Mucosa of rectum (tissue), 2 donors: ENCODE measurements at regions not wholly inside any gene's neighbourhood (a gene's known extent, or its start where the extent isn't known, plus 50 kb on each side); places are given as distances from the start of the nearest gene placed in this dataset.

Experiments used
- H3K27ac ChIP-seq, 2 donors: one replicate each; pipeline ENCODE4 v1.7.0; 2013; ENCODE audit warnings: inconsistent platforms in 2 of 2, low read depth in 2 of 2, low read length in 2 of 2
- H3K27me3 ChIP-seq, 2 donors: one replicate each; pipeline ENCODE4 v1.7.0; 2013; ENCODE audit warnings: low read length in 2 of 2; ENCODE audit not compliant: control insufficient read depth in 2 of 2, insufficient read depth in 2 of 2
- H3K36me3 ChIP-seq, 2 donors: one replicate each; pipeline ENCODE4 v1.7.0; 2013; ENCODE audit warnings: low read length in 2 of 2; ENCODE audit not compliant: control insufficient read depth in 2 of 2, insufficient read depth in 2 of 2
- H3K4me1 ChIP-seq, 2 donors: one replicate each; pipeline ENCODE4 v1.7.0; 2013; ENCODE audit warnings: low read length in 2 of 2, mild to moderate bottlenecking in 1 of 2; ENCODE audit not compliant: control insufficient read depth in 2 of 2, insufficient read depth in 2 of 2
- H3K4me3 ChIP-seq, 2 donors: one replicate each; pipeline ENCODE4 v1.7.0; 2013; ENCODE audit warnings: low read length in 2 of 2
- H3K9ac ChIP-seq, 2 donors: one replicate each; pipeline ENCODE4 v1.7.0; 2013; ENCODE audit warnings: low read length in 2 of 2, low read depth in 1 of 2, mild to moderate bottlenecking in 1 of 2
- H3K9me3 ChIP-seq, 2 donors: one replicate each; pipeline ENCODE4 v1.7.0; 2013; ENCODE audit warnings: low read length in 2 of 2; ENCODE audit not compliant: control insufficient read depth in 2 of 2
- donor health status: healthy.
- donor health status: Normal muscosa, but diverticular disease.

GRCh38 chr5:125293726-125294125 lies 547.3 kb upstream of the ZNF608 start:
- Histone ChIP-seq H3K36me3 (no peaks in the 10 kb centered on the region), H3K9me3 (no peaks in the 10 kb centered on the region), H3K9ac (no peak overlapping the region), H3K4me3 (no peak overlapping the region), H3K27ac (no peak overlapping the region), H3K27me3 (no peaks in the 10 kb centered on the region), H3K4me1 (no peaks in the 10 kb centered on the region)

GRCh38 chr5:125294844-125295243 lies 548.4 kb upstream of the ZNF608 start:
- Histone ChIP-seq H3K36me3 (no peaks in the 10 kb centered on the region), H3K9me3 (no peaks in the 10 kb centered on the region), H3K27ac (no peak overlapping the region), H3K4me1 (no peaks in the 10 kb centered on the region), H3K9ac (no peak overlapping the region), H3K4me3 (no peak overlapping the region), H3K27me3 (no peaks in the 10 kb centered on the region)

- H3K27me3 ChIP-seq = no peaks in the 10 kb centered on the region
- no peak overlapping the region for H3K4me3 ChIP-seq
- no peak overlapping the region for H3K9ac ChIP-seq
- H3K36me3 ChIP-seq = no peaks in the 10 kb centered on the region
- H3K27ac ChIP-seq = no peak overlapping the region
- no peaks in the 10 kb centered on the region for H3K4me1 ChIP-seq
- no peaks in the 10 kb centered on the region for H3K9me3 ChIP-seq
Observed at GRCh38 chr5:125295405-125295872, 549.0 kb upstream of the ZNF608 start.

GRCh38 chr5:125298258-125298657 lies 551.8 kb upstream of the ZNF608 start:
- H3K36me3 ChIP-seq = no peaks in the 10 kb centered on the region
- no peaks in the 10 kb centered on the region for H3K4me1 ChIP-seq
- H3K27me3 ChIP-seq = no peaks in the 10 kb centered on the region

GRCh38 chr5:125298746-125299379 lies 552.4 kb upstream of the ZNF608 start:
- no peaks in the 10 kb centered on the region for H3K36me3 ChIP-seq

More at GRCh38 chr5:125298258-125298657, 551.8 kb upstream of the ZNF608 start:
- H3K27ac ChIP-seq = no peak overlapping the region
- no peak overlapping the region for H3K9ac ChIP-seq
- no peak overlapping the region for H3K4me3 ChIP-seq
- H3K9me3 ChIP-seq = no peaks in the 10 kb centered on the region

GRCh38 chr5:125301711-125302110 lies 555.3 kb upstream of the ZNF608 start:
- Histone ChIP-seq H3K36me3 (no peaks in the 10 kb centered on the region), H3K4me3 (no peak overlapping the region), H3K27ac (no peak overlapping the region), H3K9me3 (no peaks in the 10 kb centered on the region), H3K9ac (no peak overlapping the region), H3K4me1 (no peaks in the 10 kb centered on the region), H3K27me3 (no peaks in the 10 kb centered on the region)

More at GRCh38 chr5:125298746-125299379, 552.4 kb upstream of the ZNF608 start:
- H3K9me3 ChIP-seq = no peaks in the 10 kb centered on the region
- H3K27me3 ChIP-seq = no peaks in the 10 kb centered on the region
- H3K27ac ChIP-seq = no peak overlapping the region
- no peaks in the 10 kb centered on the region for H3K4me1 ChIP-seq
- H3K9ac ChIP-seq = no peak overlapping the region
- no peak overlapping the region for H3K4me3 ChIP-seq

GRCh38 chr5:125302577-125302976 lies 556.1 kb upstream of the ZNF608 start:
- H3K27me3 ChIP-seq = no peaks in the 10 kb centered on the region

GRCh38 chr5:125306741-125307140 lies 560.3 kb upstream of the ZNF608 start:
- no peaks in the 10 kb centered on the region for H3K4me1 ChIP-seq
- H3K9me3 ChIP-seq = no peaks in the 10 kb centered on the region
- H3K4me3 ChIP-seq = no peak overlapping the region
- H3K27ac ChIP-seq = no peak overlapping the region
- no peak overlapping the region for H3K9ac ChIP-seq
- H3K27me3 ChIP-seq = no peaks in the 10 kb centered on the region
- H3K36me3 ChIP-seq = no peaks in the 10 kb centered on the region

More at GRCh38 chr5:125302577-125302976, 556.1 kb upstream of the ZNF608 start:
- H3K4me3 ChIP-seq = no peak overlapping the region
- no peaks in the 10 kb centered on the region for H3K9me3 ChIP-seq
- H3K36me3 ChIP-seq = no peaks in the 10 kb centered on the region
- no peak overlapping the region for H3K27ac ChIP-seq
- no peaks in the 10 kb centered on the region for H3K4me1 ChIP-seq
- no peak overlapping the region for H3K9ac ChIP-seq

GRCh38 chr5:125310749-125311148 lies 564.3 kb upstream of the ZNF608 start:
- no peaks in the 10 kb centered on the region for H3K4me1 ChIP-seq
- H3K9me3 ChIP-seq = no peaks in the 10 kb centered on the region
- no peaks in the 10 kb centered on the region for H3K27me3 ChIP-seq
- no peaks in the 10 kb centered on the region for H3K36me3 ChIP-seq
- H3K4me3 ChIP-seq = no peak overlapping the region
- H3K27ac ChIP-seq = no peak overlapping the region
- H3K9ac ChIP-seq = no peak overlapping the region

GRCh38 chr5:125311743-125312142 lies 565.3 kb upstream of the ZNF608 start:
- Histone ChIP-seq H3K9me3 (no peaks in the 10 kb centered on the region), H3K36me3 (no peaks in the 10 kb centered on the region), H3K27ac (no peak overlapping the region), H3K4me3 (no peak overlapping the region), H3K27me3 (no peaks in the 10 kb centered on the region), H3K9ac (no peak overlapping the region), H3K4me1 (no peaks in the 10 kb centered on the region)
